Coronary artery (tissue), 2 donors: ENCODE measurements at regions not wholly inside any gene's neighbourhood (a gene's known extent, or its start where the extent isn't known, plus 50 kb on each side); places are given as distances from the start of the nearest gene placed in this dataset.
A peak's percentile ranks its signal among the peaks of the same experiment; 100 is the strongest.

Source experiments
- DNase-seq: peaks from one replicate; pipeline ENCODE4 v3.0.0-alpha.2; 2017; ENCODE audit warnings: low spot score
- H3K27ac ChIP-seq, 2 donors: fragments of 200-600 bp; sonication (generic); one replicate each; pipeline ENCODE4 v1.5.1; 2016 to 2019
- H3K4me3 ChIP-seq: fragments of 200-600 bp; sonication (generic); 2 replicates; pipeline ENCODE4 v1.5.1; 2016; ENCODE audit warnings: mild to moderate bottlenecking, moderate library complexity
- TF ChIP-seq, protein P1 (sequence below): fragments of 200-600 bp; sonication (generic); IDR thresholded peaks from one replicate; pipeline ENCODE4 v1.5.1; 2019; ENCODE audit warnings: antibody characterized with exemption

DNA sequence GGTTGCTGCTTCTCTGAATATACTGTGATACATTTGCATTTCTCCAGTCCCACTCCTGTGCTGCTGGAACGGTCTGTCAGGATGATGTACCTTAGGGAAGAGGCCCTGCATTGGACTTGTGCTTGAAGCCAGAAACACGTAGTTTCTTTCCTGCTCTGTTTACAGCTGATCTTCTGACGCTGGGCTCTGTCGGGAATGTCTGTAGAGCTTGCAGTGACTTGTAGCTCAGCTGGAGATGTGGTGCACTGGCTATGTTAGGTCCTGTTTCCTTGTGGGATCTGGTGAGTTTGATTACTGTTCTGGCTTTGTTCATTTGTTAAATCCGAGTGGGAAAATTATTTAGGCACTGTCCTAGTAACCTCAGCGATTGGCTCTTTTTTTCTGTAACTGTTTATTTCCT lies 137.2 kb upstream of the WDR1 start:
- TF ChIP-seq, protein P1, sequence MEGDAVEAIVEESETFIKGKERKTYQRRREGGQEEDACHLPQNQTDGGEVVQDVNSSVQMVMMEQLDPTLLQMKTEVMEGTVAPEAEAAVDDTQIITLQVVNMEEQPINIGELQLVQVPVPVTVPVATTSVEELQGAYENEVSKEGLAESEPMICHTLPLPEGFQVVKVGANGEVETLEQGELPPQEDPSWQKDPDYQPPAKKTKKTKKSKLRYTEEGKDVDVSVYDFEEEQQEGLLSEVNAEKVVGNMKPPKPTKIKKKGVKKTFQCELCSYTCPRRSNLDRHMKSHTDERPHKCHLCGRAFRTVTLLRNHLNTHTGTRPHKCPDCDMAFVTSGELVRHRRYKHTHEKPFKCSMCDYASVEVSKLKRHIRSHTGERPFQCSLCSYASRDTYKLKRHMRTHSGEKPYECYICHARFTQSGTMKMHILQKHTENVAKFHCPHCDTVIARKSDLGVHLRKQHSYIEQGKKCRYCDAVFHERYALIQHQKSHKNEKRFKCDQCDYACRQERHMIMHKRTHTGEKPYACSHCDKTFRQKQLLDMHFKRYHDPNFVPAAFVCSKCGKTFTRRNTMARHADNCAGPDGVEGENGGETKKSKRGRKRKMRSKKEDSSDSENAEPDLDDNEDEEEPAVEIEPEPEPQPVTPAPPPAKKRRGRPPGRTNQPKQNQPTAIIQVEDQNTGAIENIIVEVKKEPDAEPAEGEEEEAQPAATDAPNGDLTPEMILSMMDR, result no peak
- Histone ChIP-seq H3K27ac (no peak overlapping the region), H3K4me3 (no peak overlapping the region)
- no peak for DNase-seq

DNA sequence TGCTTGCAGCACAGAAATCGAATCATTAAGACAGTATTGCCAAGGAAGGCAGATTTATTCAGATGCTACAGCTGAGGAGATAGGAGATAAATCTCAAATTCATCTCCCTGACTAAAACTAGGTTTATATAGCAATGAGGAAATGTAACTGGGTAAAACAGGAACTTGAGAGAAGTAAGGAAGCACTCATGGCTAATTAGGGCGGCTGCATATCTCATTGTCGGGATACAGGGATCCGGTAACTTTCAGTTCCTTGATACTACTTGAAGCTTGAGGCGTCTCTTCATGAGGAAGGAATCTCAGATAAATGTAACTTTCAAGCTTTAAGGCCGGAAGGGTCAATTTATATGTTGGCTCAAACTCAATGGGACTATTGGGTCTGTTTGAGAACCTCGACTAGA lies 129.2 kb upstream of the WDR1 start:
- no peak for DNase-seq
- Histone ChIP-seq H3K4me3 (no peak overlapping the region), H3K27ac (no peak overlapping the region)
- TF ChIP-seq, protein P1, result no peak

DNA sequence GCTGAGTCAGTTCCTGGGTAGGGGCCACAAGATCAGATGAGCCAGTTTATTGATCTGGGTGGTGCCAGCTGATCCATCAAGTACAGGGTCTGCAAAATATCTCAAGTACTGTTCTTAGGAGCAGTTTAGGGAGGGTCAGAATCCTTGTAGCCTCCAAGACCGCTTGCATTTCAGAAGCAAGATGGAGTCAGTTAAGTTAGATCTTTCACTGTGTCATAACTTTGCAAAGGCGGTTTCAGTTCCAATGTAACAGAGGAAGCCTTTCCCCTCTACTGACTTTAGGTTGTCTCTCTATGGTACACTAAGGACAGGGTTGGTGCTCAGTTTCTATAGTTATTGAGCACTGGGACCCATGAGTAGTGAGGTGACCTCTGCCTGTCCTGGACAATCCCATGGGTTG lies 127.3 kb upstream of the WDR1 start:
- TF ChIP-seq, protein P1, result no peak
- DNase-seq, result no peak
- H3K4me3 ChIP-seq, result no peak overlapping the region
- H3K27ac ChIP-seq, result no peak overlapping the region

DNA sequence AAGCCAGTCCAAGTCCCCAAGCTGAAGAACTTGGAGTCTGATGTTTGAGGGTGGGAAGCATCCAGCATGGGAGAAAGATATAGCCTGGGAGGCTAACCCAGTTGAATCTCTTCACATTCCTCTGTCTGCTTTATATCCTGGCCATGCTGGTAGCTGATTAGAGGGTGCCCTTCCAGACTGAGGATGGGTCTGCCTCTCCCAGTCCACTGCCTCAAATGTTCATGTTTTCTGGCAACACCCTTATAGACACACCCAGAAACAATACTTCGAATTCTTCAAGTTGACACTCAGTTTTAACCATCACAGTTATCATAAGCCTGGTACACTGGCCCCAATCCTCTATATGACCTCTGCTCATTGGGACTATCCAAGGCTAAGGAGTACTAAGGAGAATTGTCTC lies 124.1 kb upstream of the WDR1 start:
- TF ChIP-seq, protein P1, result no peak
- DNase-seq, result no peak
- no peak overlapping the region for H3K27ac ChIP-seq
- H3K4me3 ChIP-seq, result no peak overlapping the region

- Histone ChIP-seq H3K4me3 (no peak overlapping the region), H3K27ac (no peak overlapping the region)
- DNase-seq, result no peak
- TF ChIP-seq, protein P1, result no peak
Observed at GRCh38 chr4:10239982-10240654, 123.5 kb upstream of the WDR1 start.

- TF ChIP-seq, protein P1, result no peak
- no peak for DNase-seq
- Histone ChIP-seq H3K27ac (no peak overlapping the region), H3K4me3 (no peak overlapping the region)
Observed at GRCh38 chr4:10237131-10237530, 120.5 kb upstream of the WDR1 start.

DNA sequence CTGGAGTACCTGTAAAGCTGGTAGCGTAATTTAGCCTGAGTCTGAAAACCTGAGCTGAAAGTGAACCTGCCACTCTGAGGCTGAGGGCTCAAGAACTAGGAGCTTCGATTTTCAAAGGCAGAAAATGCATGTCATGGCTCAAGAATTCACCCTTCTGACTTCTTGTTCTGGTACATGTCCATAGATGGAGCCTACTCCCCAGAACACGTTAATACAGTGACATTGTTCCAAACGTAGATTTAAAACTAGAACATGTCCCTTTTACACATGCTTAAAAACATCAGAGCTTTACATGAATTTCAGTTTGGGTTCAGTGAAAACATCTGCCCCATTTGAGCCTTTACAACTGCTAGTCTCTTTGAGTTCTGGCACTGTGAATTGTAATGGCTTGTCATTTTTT lies 115.5 kb upstream of the WDR1 start:
- TF ChIP-seq, protein P1, result no peak
- H3K4me3 ChIP-seq, result no peak overlapping the region
- no peak for DNase-seq
- H3K27ac ChIP-seq, result peak overlapping the region; percentile 80 to 89
